Posterior cingulate gyrus (tissue), 11 donors: ENCODE measurements at regions not wholly inside any gene's neighbourhood (a gene's known extent, or its start where the extent isn't known, plus 50 kb on each side); places are given as distances from the start of the nearest gene placed in this dataset.

Experiments
- DNase-seq, 10 donors: peaks; one replicate each; pipeline versions ENCODE4 v3.0.0 to v3.0.0-alpha.2; 2020 to 2021; ENCODE audit warnings: mixed read lengths in 3 of 10
- intact Hi-C: fragments of 100-400 bp; cut with DNase I; formaldehyde crosslinking; loops from one replicate; pipeline ENCODE4 v1.15.1; 2023

DNA sequence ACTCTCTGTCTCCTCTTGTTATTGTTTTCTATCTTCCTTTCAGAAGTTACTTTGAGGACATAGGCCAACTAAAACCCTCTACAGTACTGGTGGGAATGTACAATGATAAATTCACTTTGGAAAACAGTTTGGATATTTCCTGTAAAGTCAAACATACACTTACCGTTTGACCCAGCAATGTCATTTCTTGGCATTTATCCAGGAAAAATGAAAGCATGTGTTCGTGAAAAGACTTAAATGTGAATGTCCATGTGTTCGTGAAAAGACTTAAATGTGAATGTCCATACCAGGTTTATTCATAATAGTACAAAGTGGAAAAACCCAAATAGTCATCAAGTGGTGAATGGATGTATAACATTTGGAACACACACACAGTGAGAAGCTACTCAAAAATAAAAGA is 361.5 kb upstream of the DPH6 start:
- intact Hi-C loops, result no loop called here
- DNase-seq, result no peak

DNA sequence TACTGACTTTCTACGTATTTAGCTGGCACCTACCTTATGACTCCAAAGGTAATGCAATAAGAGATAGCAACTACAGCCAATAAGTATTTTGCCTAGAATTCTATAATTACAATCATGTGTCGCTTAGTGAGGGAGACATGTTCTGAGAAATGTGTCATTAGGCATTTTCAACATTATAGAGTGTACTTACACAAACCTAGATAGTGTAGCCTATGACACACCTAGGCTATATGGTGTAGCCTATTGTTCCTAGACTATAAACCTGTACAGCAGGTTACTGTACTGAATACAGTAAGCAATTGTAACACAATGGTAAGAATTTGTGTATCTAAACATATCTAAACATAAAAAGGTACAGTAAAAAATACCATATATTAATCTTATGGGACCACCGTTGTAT is 363.4 kb upstream of the DPH6 start:
- DNase-seq, result no peak
- intact Hi-C loops, result no loop called here

DNA sequence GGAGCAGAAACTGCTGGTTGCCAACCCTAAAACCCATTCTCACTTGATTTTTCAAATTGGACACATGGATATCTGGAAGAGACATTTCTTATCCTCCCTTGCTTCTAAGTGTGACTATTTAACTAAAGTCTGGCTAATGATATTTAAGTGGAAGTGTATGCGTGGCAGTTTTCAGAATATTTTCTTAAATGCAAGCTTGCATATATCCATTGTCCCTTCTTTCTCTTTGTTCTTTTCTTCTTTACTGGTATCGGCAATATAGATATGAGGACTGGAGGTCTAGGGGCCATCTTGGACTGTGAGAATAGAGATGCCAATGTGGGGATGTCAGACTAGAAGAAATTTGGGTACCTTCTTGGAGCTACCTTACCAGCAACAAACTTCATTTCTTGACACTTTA is 364.3 kb upstream of the DPH6 start:
- intact Hi-C loops, result loop anchor here (10.0 kb wide), 1 partner anchor 155 kb away; no protein-coding TSS in a partner anchor
- no peak for DNase-seq

DNA sequence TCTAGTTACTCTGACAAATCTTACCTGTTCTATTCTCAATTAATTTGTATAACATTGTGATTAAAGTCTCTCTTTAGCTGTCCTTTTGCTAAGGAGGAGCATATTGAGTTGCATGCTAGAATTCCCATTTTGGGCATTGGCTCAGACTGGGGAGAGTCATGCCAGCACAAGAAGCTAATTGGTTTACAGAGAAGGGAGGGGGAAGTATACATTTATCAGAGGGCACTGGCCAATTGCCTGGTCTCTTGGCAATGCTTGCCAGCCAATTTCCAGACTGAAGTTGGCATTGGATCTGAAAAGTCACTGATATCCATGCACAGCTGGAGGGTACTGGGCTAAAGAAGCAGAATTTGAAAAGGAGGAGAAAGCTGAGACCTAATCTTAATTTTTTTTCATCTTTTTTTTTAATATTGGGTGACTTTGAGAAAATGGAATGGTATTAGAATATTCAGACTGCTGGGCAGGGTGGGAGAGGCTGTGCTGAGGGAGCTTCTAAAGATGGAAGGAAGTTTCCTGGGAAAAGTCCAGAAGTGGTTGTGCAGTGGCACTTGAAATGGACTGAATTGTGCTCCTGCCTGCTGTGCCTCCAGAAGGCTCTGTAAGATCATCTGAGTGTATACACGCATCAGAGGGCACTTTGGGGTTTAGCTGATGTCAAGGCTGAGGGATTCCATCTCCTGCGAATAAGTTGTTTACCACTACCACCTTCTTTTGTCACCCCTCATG is 365.2 kb upstream of the DPH6 start:
- intact Hi-C loops, result loop anchor here (10.0 kb wide), 1 partner anchor 156 kb away; no protein-coding TSS in a partner anchor
- no peak for DNase-seq

DNA sequence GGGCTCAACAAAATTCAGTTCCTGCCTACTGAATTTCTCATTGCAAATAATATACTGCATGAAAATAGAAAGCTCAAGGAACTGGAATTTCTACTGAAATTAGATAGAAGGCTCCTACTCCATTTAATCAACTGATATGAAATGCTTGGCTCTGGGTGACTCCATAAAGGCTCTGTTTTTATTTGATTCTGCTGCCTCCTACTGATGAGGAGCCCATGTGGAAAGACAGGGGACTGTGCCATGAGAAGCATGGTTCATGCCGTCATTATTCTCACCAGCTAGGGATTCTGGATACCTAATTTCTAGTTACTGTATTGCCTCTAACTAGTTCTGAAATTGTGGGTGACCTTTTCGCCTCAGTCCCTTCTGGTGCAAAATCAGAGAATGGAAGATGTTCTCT is 366.2 kb upstream of the DPH6 start:
- DNase-seq, result no peak
- intact Hi-C loops, result loop anchor here (10.0 kb wide), 1 partner anchor 157 kb away; no protein-coding TSS in a partner anchor

DNA sequence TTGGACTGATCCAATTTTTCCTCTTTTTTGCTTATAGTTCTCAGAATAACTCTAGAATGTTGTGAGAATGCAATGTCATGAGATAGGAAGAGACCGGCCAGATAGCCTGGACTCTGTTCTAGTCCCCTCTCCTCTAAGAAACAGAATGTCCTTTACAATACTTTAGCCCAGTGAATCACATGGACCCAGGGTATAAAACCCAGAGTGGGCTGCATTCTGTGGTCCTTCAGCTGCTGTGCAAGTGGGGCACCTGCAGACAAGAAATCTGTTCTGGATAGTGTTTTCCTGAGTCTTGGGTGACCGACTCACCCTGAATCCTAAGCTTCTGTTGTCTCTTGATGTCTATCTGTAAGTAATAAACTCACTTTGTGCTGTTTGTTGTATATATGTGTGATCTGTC is 368.6 kb upstream of the DPH6 start:
- DNase-seq, result no peak
- intact Hi-C loops, result loop anchor here (10.0 kb wide), 1 partner anchor 160 kb away; no protein-coding TSS in a partner anchor

DNA sequence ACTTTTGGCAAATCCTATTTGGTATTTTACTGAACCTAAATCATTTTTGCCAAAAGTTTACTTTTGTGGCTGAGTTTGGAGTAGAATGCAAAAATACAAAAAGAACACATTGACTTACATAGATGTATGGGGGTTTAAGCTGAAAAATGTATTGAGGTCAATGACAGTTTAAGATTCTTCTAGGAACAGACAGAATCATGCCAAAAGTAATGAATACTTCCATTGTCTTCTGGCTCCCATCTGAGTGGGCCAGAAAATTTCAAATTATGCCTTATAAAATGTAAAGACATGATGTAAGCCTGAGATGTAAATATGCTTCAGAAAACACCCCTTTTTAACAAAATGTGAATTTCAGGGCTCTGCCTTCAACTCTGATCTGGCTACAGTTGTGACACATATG is 375.1 kb upstream of the DPH6 start:
- intact Hi-C loops, result no loop called here
- DNase-seq, result no peak

DNA sequence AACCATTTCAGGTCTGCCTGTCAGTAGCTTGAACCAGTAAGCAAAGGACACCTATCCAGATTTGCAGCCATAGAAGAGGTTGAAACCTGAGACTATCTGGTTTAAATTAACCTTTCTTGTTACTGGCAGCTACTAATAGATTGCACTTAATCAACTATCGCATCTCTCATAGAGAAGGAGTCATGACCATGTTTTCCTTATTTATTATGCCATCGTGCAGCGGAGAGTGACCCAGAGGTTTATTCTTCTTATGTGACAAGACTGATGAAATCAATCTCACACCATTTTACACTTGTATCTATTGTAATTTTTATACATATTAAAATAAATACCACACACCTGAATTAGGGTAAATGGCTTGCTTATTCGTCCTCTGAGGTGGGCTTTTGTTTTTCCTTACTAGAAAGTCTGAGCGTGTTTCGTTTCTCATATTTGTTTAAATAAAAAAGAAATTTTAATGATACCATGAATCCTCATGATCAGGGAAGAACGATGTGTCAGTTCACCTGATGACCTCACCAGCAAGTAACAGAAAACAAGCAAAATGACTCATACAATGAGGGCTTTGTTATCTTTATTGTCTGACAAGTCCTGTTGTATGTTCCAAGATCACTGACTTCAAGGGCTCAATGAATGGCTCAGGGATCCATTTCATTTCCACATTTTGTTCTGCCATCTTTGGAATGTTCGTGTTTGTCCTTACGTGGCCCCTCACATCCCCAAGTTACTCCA is 379.5 kb upstream of the DPH6 start:
- no peak for DNase-seq
- intact Hi-C loops, result no loop called here

DNA sequence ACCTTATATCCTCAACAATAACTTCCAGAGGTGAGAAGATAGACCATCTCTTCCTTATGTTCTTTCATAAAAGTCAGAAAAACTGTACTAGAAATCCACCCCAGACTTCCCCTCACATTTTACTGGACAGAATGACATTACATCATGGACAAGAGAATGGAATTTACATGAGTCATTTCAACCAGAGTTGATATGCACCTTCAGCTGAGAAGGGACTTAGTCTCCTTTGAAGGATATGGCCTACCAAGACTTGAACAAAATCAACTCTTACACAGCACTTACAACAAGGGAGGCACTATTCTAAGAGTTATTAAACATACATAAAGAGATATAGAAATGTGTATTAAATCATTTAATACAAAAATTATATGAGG is 380.0 kb upstream of the DPH6 start:
- DNase-seq, result no peak
- intact Hi-C loops, result no loop called here

DNA sequence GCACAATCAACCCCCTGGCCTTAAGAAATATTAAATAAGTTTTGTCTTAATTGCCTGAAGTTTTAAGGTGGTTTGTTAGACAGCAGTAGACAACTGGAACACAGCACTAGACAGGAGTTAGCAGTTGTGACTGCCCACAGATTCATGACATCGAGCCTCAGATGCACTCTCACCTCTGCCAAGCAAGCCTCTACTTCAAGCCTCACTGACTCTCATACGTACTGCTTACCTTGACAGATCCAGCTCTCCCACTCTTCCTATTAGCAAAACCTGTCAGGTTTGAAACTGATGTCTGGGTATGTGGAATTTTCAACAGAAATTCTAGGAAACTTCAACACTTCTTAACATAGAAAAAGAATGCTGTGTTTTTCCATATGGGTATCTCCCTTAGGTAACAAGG is 382.9 kb upstream of the DPH6 start:
- intact Hi-C loops, result no loop called here
- no peak for DNase-seq

DNA sequence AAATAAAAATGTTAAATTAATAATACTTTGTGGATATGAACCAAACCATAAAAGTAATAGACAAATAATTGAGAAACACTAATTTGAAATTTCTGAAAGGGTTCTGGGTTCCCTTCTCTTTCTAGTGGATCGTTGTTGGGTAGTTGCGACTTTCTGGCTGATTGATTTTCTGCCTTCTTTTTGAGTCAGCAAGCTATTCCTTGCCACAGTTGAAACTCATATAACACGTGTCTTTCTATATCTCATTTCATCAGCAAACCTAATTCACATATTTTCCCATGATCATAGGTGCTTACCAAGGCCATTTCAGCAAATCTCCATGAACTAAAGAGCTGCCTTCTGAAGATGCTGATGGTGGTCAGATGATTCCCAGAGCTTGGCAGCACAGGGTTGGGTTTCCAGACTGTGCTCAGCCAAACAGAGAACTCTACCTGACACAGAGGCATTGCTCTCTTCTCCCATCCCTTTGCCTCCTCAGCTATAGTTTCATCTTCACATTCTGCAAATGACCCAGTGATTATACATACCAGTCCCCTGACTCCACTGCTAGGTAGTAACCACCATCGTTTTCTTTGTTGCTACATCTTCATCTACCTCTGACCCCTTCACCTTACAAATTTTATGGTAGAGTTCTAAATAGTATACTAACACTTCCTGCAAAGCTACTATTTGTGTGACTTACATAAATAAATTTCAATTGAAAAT is 383.9 kb upstream of the DPH6 start:
- DNase-seq, result no peak

DNA sequence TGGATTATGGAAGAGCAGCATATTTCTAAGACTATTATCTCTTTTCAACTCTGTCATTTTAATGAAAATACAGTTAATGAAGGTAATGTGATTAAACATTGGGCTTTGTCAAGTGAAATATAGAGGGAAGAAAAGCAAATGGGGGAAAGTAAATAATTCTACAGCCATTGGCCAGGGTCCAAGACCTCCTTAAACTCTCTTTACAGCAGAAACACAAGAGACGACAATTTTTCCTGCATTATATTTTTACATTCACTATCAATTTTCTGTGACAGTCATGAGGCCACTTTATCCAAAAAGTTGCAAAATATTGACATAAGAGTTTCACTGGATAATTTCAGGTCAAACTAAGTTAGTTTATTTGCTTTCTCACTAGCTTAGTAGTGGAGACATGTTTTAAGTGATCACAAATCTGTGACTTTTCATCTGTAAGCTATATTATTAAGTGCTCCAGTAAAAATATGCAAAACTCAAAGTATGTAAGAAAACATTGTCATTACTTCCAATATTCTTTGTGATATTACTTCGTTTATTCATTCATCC is 385.9 kb upstream of the DPH6 start:
- intact Hi-C loops, result no loop called here
- no peak for DNase-seq

More for the DNA sequence above, 383.9 kb upstream of the DPH6 start:
- intact Hi-C loops, result no loop called here

DNA sequence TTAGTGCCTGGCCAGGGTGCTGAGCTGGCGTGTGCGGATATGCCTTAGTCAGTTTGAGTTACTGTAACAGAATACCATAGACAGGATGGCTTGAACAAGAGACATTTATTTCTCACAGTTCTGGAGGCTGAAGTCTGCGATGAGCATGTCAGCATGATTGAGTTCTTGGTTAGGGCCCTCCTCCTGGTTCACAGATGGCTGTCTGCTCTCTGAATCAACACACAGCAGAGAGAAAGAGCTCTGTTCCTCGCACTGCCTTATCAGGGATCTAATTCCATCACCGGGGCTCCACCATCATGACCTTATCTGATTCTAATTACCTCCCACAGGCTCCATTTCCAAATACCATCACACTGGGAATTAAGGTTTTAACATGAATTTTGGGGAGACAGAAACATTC is 386.6 kb upstream of the DPH6 start:
- intact Hi-C loops, result no loop called here
- no peak for DNase-seq

DNA sequence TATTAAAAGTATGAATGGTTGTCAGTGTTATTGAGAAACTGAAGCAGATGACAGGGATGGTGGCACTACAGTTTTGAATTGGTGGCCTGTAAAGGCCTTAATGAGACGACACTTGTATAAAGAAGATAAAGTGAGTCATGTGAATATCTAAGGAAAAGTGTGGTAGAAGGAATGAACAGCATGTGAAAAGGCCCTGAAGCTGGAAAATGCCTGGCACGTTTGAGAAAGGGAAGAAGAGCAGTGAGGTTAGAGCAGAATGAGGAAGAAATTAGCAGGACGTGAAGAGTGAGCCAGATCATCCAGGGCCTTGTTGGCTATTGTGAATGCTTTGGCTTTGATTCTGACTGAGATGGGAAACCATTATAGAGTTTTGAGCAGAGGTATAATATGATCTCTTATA is 387.6 kb upstream of the DPH6 start:
- DNase-seq, result no peak
- intact Hi-C loops, result no loop called here

DNA sequence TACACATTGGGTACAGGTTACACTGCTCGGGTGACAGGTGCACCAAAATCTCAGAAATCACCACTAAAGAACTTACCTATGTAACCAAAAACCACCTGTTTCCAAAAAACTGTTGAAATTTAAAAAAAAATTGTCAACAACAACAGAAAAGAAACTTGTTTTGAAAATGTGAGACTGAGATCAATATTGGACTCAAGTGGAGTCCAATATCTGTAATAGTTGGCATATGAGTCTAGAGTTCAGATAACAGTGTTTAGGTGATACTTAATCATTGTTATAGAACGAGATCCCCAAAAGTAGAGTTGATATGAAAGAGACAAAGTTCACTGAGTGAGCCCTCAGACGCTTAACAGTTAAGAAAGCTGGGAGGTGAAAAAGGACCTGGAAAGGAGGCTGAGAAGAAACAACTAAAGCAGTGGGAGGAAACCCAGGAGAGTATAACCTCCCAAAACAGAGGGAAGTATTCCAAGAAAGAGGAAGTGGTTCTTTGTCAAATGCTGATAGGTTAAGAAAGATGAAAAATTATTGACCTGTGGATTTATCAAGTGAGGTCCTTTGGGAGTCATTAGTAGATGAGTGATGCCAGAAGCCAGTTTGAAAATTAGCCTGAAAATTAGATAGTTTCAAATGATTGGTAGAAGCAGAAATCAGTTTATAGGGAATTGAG is 388.6 kb upstream of the DPH6 start:
- intact Hi-C loops, result no loop called here
- no peak for DNase-seq

DNA sequence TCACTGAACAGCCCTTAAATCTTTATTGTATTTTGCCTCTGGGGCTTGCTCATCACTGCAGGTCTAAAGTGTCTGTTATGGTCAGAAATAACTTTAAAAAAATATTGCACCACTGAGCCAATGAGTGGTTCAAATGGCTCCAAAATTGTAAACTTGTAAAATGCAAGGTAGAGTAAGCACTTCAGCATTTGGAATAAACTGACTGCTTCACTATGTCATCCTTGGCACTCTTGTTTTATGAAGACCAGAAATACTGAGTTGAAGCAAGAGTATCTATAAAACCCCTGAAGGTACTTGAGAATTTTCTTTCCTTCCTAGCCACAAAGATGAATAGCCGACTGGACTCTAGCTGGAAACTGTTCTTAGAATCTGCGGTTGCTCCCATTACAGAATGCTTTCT is 390.3 kb upstream of the DPH6 start:
- no peak for DNase-seq
- intact Hi-C loops, result no loop called here

DNA sequence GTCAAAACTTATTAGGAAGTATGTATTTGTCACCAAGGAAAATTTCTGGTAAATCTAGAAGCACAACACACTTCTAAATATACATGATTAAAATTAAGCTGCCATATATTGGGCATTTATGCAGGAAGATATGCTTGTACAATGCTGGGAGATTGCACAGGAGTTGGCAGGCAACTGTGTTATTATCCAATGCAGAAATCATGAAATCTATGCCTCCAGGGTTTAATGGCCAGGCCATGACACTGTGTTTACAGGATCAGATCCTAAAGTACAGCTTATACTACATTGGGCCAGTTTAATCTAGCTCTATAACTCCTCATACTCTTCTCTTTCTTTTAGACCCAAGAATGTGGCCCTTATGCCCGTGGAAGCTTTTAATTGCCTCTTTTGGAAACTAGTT is 391.4 kb upstream of the DPH6 start:
- DNase-seq, result no peak
- intact Hi-C loops, result no loop called here

DNA sequence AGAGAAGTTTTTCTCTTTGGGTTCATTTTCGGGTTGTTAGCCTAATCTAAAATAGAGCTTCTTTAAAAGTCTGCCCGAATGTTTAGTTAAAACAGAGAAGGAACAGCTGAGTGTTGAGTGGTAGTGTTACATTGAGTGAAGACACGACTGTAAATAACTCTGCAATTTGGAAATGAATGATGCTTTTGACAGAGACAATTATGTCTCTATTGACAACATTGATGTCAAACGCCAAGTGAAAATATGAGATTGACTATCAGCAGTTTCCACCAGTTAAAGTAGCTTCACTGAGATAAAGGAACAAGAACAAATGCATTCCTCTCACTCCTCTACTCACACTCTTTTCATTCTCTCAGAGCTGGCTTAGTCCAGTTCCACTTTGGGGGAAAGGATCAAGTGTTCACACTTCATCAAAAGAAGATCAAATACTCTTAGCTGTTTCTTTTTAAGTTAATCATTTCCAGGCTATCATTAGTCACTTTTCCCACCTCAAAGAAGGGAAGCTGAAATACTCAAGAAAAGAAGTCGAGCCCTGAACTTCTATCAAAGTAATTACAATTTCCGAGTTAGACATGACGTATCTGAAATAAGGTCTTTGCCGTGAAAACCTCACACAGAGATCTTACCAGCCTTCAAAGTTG is 399.1 kb upstream of the DPH6 start:
- DNase-seq, result no peak
- intact Hi-C loops, result no loop called here

DNA sequence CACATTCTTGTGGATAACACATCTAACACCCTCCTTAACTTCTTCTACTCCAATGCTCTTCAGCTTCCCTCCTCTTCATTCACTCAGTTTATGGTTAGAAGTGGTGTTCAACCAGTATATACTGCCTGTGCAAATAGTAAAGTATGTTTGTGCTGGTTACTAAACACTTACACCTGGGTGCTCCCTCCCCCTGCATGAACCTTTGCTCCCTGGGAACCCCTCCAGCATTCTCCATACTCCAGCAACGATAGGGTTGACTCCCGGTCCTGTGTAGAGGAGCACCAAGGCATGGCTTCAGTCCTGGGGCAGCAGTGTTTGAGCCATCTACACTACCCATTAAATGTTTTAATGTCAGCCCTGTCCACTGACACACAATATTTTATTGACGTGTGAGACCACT is 407.5 kb upstream of the DPH6 start:
- intact Hi-C loops, result no loop called here

DNA sequence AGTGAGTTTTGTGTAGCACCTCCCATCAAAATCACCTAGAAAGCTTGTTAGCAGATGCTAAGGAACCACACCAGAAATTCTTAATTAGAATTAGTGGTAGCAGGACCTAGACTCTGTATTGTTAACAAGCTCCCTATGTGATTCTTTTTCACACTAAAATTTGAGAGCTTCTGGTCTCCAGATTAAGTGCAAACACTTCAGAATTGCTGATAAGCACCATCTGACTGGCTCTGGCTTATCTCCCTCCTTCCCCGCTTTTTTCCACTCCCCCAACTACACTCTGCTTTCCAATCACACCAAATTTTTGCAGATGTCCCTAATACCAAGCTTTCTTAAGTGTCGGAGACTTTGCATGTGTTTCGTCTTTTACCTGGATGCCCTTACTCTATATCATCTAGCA is 410.1 kb upstream of the DPH6 start:
- no peak for DNase-seq
- intact Hi-C loops, result no loop called here

More for the DNA sequence above, 407.5 kb upstream of the DPH6 start:
- DNase-seq, result no peak
